Psoas muscle (tissue), 7 donors: ENCODE measurements at regions not wholly inside any gene's neighbourhood (a gene's known extent, or its start where the extent isn't known, plus 50 kb on each side); places are given as distances from the start of the nearest gene placed in this dataset.

Experiments used
- ATAC-seq, 4 donors: fragments of 200-7000 bp; cut with Tn5 transposase; one replicate each; pipeline ENCODE4 v1.9.1; 2020; ENCODE audit warnings: moderate library complexity in 3 of 4, mild to moderate bottlenecking in 2 of 4
- DNase-seq, 2 donors: peaks; one replicate each; pipeline ENCODE4 v3.0.0-alpha.2; 2020
- H3K27ac ChIP-seq: fragments of 200-600 bp; one replicate; pipeline ENCODE4 v1.8.0; 2022
- H3K27me3 ChIP-seq, 3 donors: fragments of 200-600 bp in 1 of 3; one replicate each; pipeline versions ENCODE4 v1.6.1 to v1.8.0; 2013 to 2022; ENCODE audit warnings: low read length in 2 of 3, mild to moderate bottlenecking in 2 of 3, moderate library complexity in 1 of 3; ENCODE audit not compliant: insufficient read depth in 3 of 3
- H3K36me3 ChIP-seq, 2 donors: fragments of 200-600 bp in 1 of 2; one replicate each; pipeline versions ENCODE4 v1.6.1 to v1.8.0; 2013 to 2022; ENCODE audit warnings: low read depth in 1 of 2, mild to moderate bottlenecking in 1 of 2, moderate library complexity in 1 of 2; ENCODE audit not compliant: insufficient read depth in 1 of 2
- H3K4me1 ChIP-seq: fragments of 200-600 bp; one replicate; pipeline ENCODE4 v1.8.0; 2022
- H3K4me3 ChIP-seq: fragments of 200-600 bp; one replicate; pipeline ENCODE4 v1.8.0; 2022; ENCODE audit warnings: mild to moderate bottlenecking
- H3K9me3 ChIP-seq: fragments of 200-600 bp; one replicate; pipeline ENCODE4 v1.8.0; 2022
- WGBS, 3 donors: extraction: QIAGEN DNeasy Blood & Tissue Kit; methylation state at CpG; one replicate each; pipeline versions ENCODE4 v1.1.6 to v1.1.7; 2013; 5-methylcytosine and 5-hydroxymethylcytosine counted together
- intact Hi-C, 2 donors: fragments of 100-400 bp; cut with DNase I; formaldehyde crosslinking; loops; one replicate each; pipeline versions ENCODE4 v1.11.0 to v1.14.2; 2022
- TF ChIP-seq, protein P1 (sequence below): fragments of 200-600 bp; IDR thresholded peaks from one replicate; pipeline ENCODE4 v1.8.0; 2022; ENCODE audit warnings: antibody characterized with exemption
- donor health status: healthy with polysubstance abuse.
- donor health status: DM: no; HTN: no; CAD: no; lungs with moderate emphysema.
- donor health status: Bipolar disorder and iron deficiency.
- donor health status: healthy.
- donor health status: DM: yes; HTN: yes; CAD: no.
- donor health status: DM: no; HTN: no; CAD: no.
- donor health status: DM: yes; HTN: yes; CAD: no.

DNA sequence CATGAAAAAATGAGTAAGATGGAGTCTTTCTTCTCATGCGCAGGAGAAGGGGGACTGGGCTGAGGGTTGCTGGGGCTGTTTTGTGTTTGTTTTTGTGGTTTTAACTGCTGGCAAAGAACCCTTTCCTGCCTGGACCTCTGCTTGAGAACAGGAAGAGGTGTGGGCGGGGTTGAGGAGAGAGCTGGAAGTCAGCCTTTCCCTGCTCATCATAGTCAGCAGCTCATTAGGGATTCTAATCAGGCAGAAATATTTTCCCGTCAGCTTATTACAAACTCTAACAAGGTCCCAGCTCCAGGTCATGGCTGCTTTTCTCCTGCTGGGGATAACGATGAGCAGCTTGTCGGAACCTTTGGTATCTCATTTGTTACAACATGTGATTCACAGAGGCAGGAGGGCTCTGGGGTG lies 185.0 kb upstream of the NRXN3 start:
- intact Hi-C loops = loop anchor here in 1 of 2 donors (5.0 kb wide), 1 partner anchor 237 kb away; no protein-coding TSS in a partner anchor

DNA sequence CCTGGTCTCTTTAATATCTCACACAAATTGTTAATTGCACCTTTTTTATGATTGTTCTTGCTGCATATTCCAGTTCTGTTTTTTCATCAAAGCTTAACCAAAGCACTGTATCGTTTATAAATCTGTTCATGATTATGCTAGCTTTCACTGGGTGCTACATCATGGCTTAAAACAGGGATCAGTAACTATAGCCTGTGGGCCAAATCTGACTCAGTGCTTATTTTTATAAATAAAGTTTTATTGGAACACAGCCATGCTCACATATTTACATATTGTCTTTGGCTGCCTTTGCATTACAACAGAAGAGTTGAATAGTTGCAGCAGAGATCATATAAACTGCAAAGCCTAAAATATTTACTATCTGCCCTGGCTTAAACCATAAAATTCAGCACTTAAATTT lies 183.4 kb upstream of the NRXN3 start:
- Histone ChIP-seq H3K36me3 (no peaks in the 10 kb centered on the region), H3K27me3 (no peaks in the 10 kb centered on the region), H3K4me3 (no peak overlapping the region), H3K9me3 (no peaks in the 10 kb centered on the region), H3K4me1 (no peaks in the 10 kb centered on the region), H3K27ac (no peak overlapping the region)
- intact Hi-C loops = loop anchor here in 1 of 2 donors (5.0 kb wide), 1 partner anchor 236 kb away; no protein-coding TSS in a partner anchor
- DNase-seq = no peak
- 58 to 70% (median 64%) methylated on average over 1 of the region's 1 CpG for WGBS, 3 donors
- ATAC-seq = no peak
- TF ChIP-seq, protein P1, sequence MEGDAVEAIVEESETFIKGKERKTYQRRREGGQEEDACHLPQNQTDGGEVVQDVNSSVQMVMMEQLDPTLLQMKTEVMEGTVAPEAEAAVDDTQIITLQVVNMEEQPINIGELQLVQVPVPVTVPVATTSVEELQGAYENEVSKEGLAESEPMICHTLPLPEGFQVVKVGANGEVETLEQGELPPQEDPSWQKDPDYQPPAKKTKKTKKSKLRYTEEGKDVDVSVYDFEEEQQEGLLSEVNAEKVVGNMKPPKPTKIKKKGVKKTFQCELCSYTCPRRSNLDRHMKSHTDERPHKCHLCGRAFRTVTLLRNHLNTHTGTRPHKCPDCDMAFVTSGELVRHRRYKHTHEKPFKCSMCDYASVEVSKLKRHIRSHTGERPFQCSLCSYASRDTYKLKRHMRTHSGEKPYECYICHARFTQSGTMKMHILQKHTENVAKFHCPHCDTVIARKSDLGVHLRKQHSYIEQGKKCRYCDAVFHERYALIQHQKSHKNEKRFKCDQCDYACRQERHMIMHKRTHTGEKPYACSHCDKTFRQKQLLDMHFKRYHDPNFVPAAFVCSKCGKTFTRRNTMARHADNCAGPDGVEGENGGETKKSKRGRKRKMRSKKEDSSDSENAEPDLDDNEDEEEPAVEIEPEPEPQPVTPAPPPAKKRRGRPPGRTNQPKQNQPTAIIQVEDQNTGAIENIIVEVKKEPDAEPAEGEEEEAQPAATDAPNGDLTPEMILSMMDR = no peak

More for the DNA sequence above, 185.0 kb upstream of the NRXN3 start:
- Histone ChIP-seq H3K9me3 (no peaks in the 10 kb centered on the region), H3K4me3 (no peak overlapping the region), H3K36me3 (no peaks in the 10 kb centered on the region), H3K4me1 (no peaks in the 10 kb centered on the region), H3K27ac (no peak overlapping the region), H3K27me3 (peaks cover 0 to 10% (median 4%) of the 10 kb centered on the region in 3 donors)
- no peak for DNase-seq
- WGBS, 3 donors = 52 to 55% (median 54%) methylated on average over 5 of the region's 5 CpGs
- TF ChIP-seq, protein P1 = no peak
- no peak for ATAC-seq

DNA sequence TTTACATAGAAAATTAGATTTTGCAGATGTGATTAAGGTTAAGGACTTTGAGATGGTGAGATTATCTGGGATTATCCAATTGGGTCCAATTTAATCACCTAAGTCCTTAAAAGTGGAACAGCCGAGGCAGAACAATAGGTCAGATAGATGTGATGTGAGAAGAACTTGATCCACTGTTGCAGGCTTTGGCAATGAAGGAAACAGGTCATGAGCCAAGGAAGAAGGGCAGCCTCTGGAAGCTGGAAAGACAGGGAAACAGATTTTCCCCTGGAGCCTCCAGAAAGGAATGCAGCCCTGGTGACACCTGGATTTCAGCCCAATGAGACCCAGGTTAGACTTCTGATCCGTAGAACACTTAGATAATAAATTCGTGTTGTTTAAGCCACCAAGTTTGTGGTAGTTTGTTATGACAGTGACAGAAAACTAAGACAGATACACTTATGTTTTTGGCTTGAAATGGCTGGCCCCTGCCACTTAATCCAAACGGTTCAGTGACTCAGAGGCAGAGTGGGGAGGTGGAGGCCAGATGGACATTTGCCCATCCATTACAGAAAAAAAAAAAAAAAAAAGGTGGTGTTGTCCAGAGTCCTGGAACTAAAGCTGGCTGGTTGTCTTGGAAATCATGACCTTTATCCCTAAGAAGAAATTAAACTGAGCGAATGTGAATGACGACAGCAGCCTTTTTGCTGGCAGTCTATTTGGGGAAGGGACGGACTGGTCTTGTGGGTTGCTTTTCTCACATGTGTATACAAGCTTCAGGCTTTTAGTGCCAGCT lies 181.9 kb upstream of the NRXN3 start:
- Histone ChIP-seq H3K36me3 (no peaks in the 10 kb centered on the region), H3K27me3 (no peaks in the 10 kb centered on the region), H3K4me3 (no peak overlapping the region), H3K27ac (no peak overlapping the region), H3K4me1 (no peaks in the 10 kb centered on the region), H3K9me3 (no peaks in the 10 kb centered on the region)
- TF ChIP-seq, protein P1 = no peak
- DNase-seq (no peak), ATAC-seq (no peak)
- intact Hi-C loops = loop anchor here in 1 of 2 donors (5.0 kb wide), 1 partner anchor 234 kb away; no protein-coding TSS in a partner anchor
- 31 to 35% (median 34%) methylated on average over 7 of the region's 7 CpGs for WGBS, 3 donors

DNA sequence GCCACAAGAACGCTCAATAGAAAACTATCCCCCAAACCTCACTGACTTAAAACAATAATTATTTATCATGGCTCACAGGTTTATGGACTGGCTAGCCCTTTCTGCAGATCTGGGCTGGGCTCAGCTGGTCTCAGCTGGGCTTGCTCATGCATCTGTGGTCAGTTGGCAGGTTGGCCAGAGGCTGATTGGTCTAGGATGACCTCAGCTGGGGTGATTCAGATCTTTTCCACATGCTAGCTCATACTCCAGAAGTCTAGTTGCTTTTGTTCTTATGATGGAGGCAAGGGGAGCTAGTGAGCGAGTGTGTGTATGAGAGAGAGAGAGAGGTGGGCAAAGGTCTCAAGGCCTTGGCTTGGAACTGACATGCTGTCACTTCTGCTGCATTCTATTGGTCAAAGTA lies 181.2 kb upstream of the NRXN3 start:
- Histone ChIP-seq H3K27ac (no peak overlapping the region), H3K4me3 (no peak overlapping the region), H3K4me1 (no peaks in the 10 kb centered on the region), H3K9me3 (no peaks in the 10 kb centered on the region), H3K27me3 (no peaks in the 10 kb centered on the region), H3K36me3 (no peaks in the 10 kb centered on the region)
- ATAC-seq (peak; percentile 46 to 70 (median 66)), DNase-seq (peak; percentile 50 to 58)
- WGBS, 3 donors = 47 to 52% (median 48%) methylated on average over 2 of the region's 2 CpGs
- intact Hi-C loops = loop anchor here in 1 of 2 donors (5.0 kb wide), 1 partner anchor 233 kb away; no protein-coding TSS in a partner anchor
- TF ChIP-seq, protein P1 = no peak
